ENCODE measurements at regions not wholly inside any gene's neighbourhood (a gene's known extent, or its start where the extent isn't known, plus 50 kb on each side); places are given as distances from the start of the nearest gene placed in this dataset.
"Not testable (repeated sequence)": the region's sequence is repeated elsewhere in the genome, so short reads cannot be mapped to it uniquely, and the experiment has no call there.

- ChIA-PET POLR2A (no interaction called here), CTCF (no interaction called here)
These were observed 51.1 kb upstream of the EGFL7 start for GRCh38 chr9:136611606-136612005.

GRCh38 chr9:136611119-136611518, 51.6 kb upstream of the EGFL7 start:
- CTCF ChIA-PET = interaction anchor here (1.6 kb wide), 1 partner anchor 123 kb away, joined by 4 read pairs; no protein-coding TSS in a partner anchor
- POLR2A ChIA-PET = no interaction called here

GRCh38 chr9:136610426-136610825, 52.3 kb upstream of the EGFL7 start:
- CTCF ChIA-PET = interaction anchor here (1.6 kb wide), 1 partner anchor 122 kb away, joined by 4 read pairs; no protein-coding TSS in a partner anchor
- POLR2A ChIA-PET = no interaction called here

GRCh38 chr9:136609838-136610311, 52.8 kb upstream of the EGFL7 start:
- ChIA-PET CTCF (interaction anchor here (1.6 kb wide), 1 partner anchor 122 kb away, joined by 4 read pairs; no protein-coding TSS in a partner anchor), POLR2A (no interaction called here)

GRCh38 chr9:136609160-136609475, 53.6 kb upstream of the EGFL7 start:
- ChIA-PET CTCF (no interaction called here), POLR2A (no interaction called here)

GRCh38 chr9:136608348-136609159, 54.2 kb upstream of the EGFL7 start:
- ChIA-PET CTCF (no interaction called here), POLR2A (no interaction called here)

GRCh38 chr9:136607334-136607919, 55.3 kb upstream of the EGFL7 start:
- ChIA-PET CTCF (interaction anchor here (0.6 to 1.0 kb wide), 2 partner anchors 14 to 43 kb away, joined by 3 read pairs; no protein-coding TSS in a partner anchor), POLR2A (no interaction called here)

- CTCF ChIA-PET = interaction anchor here (0.6 to 1.0 kb wide), 2 partner anchors 13 to 42 kb away, joined by 3 read pairs; no protein-coding TSS in a partner anchor
- POLR2A ChIA-PET = interaction anchor here (0.5 kb wide), 1 partner anchor 148 kb away, joined by 3 read pairs; no protein-coding TSS in a partner anchor
These were observed 55.9 kb upstream of the EGFL7 start for GRCh38 chr9:136606687-136607333.

- ChIA-PET CTCF (interaction anchor here (1.0 kb wide), 1 partner anchor 41 kb away, joined by 3 read pairs; no protein-coding TSS in a partner anchor), POLR2A (no interaction called here)
These were observed 56.6 kb upstream of the EGFL7 start for GRCh38 chr9:136605988-136606660.

- CTCF ChIA-PET = no interaction called here
- POLR2A ChIA-PET = no interaction called here
These were observed 57.7 kb upstream of the EGFL7 start for GRCh38 chr9:136604823-136605525.

GRCh38 chr9:136603901-136604814, 58.3 kb upstream of the NOTCH1 start:
- ChIA-PET CTCF (no interaction called here), POLR2A (no interaction called here)

GRCh38 chr9:136603216-136603615, 57.4 kb upstream of the NOTCH1 start:
- ChIA-PET CTCF (interaction anchor here (0.6 kb wide), 1 partner anchor 81 kb away, joined by 5 read pairs; no protein-coding TSS in a partner anchor), POLR2A (no interaction called here)

- POLR2A ChIA-PET = no interaction called here
These were observed 56.5 kb upstream of the NOTCH1 start for GRCh38 chr9:136602193-136602885.

GRCh38 chr9:136601250-136601973, 55.6 kb upstream of the NOTCH1 start:
- CTCF ChIA-PET, POLR2A ChIA-PET: not testable (repeated sequence)

More at GRCh38 chr9:136602193-136602885, 56.5 kb upstream of the NOTCH1 start:
- CTCF ChIA-PET = interaction anchor here (0.6 kb wide), 1 partner anchor 80 kb away, joined by 5 read pairs; no protein-coding TSS in a partner anchor

GRCh38 chr9:136599811-136600660, 54.2 kb upstream of the NOTCH1 start:
- CTCF ChIA-PET = no interaction called here
- POLR2A ChIA-PET = no interaction called here

- ChIA-PET POLR2A (no interaction called here), CTCF (no interaction called here)
These were observed 53.3 kb upstream of the NOTCH1 start for GRCh38 chr9:136599074-136599531.

Measured in activated CD8-positive, alpha-beta memory T cell treated with anti-CD3 and anti-CD28 coated beads for 36 hours (primary cell).